Erythroblast (primary cell): ENCODE measurements at regions not wholly inside any gene's neighbourhood (a gene's known extent, or its start where the extent isn't known, plus 50 kb on each side); places are given as distances from the start of the nearest gene placed in this dataset.

Source experiments
- GATA1 ChIP-seq: IDR thresholded peaks from 2 replicates; pipeline ENCODE4 v1.6.1; 2011; ENCODE audit warnings: low read depth, mild to moderate bottlenecking, control low read depth, low read length, moderate library complexity
- POLR2A ChIP-seq: IDR thresholded peaks from 2 replicates; pipeline ENCODE4 v1.6.1; 2011; ENCODE audit warnings: mild to moderate bottlenecking, low read length

DNA sequence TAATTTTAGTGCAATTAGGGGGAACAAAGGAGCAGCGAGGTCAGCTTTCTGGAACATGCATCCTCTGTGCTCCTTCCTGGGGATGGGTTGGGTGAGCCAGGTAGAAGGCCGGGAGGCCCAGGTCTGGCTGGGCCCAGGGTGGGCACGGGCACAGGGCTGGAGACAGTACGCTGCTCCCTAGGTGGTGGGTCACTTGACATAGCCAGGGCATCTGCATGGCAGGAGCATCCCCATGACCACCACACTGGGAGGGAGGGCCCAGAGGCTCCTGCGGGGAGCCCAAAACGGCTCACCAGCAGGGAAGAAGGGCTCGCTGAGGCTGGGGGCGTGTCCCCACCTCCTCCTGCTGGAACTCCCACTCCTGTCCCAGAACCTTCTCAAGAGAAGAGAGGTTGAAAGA lies 216.8 kb downstream of the NXNL2 start:
- TF ChIP-seq POLR2A: no peak
- TF ChIP-seq GATA1: no peak
